Gastrocnemius medialis (tissue), 4 donors: ENCODE measurements at regions not wholly inside any gene's neighbourhood (a gene's known extent, or its start where the extent isn't known, plus 50 kb on each side); places are given as distances from the start of the nearest gene placed in this dataset.

Experiments used
- ATAC-seq, 2 donors: fragments of 150-250 bp; one replicate each; pipeline ENCODE4 v1.9.1; 2016
- DNase-seq, 2 donors: peaks; one replicate each; pipeline ENCODE4 v3.0.0-alpha.2; 2019
- H3K27ac ChIP-seq, 4 donors: fragments of 200-600 bp; sonication (generic); 1 replicate in 1 of 4; 2 replicates in 3 of 4; pipeline ENCODE4 v1.5.1; 2016 to 2018; ENCODE audit warnings: mild to moderate bottlenecking in 2 of 4, moderate library complexity in 1 of 4
- H3K27me3 ChIP-seq, 3 donors: fragments of 200-600 bp; sonication (generic) in 2 of 3; 1 replicate in 1 of 3; 2 replicates in 2 of 3; pipeline versions ENCODE4 v1.5.1 to v1.6.0; 2016 to 2019; ENCODE audit warnings: mild to moderate bottlenecking in 1 of 3, moderate library complexity in 1 of 3
- H3K36me3 ChIP-seq, 2 donors: fragments of 200-600 bp; sonication (generic) in 1 of 2; one replicate each; pipeline ENCODE4 v1.5.1; 2017 to 2018
- H3K4me1 ChIP-seq, 2 donors: fragments of 200-600 bp; sonication (generic) in 1 of 2; one replicate each; pipeline ENCODE4 v1.5.1; 2016 to 2017; ENCODE audit warnings: mild to moderate bottlenecking in 2 of 2
- H3K4me3 ChIP-seq, 4 donors: fragments of 200-600 bp; sonication (generic) in 3 of 4; 1 replicate in 1 of 4; 2 replicates in 3 of 4; pipeline ENCODE4 v1.5.1; 2016 to 2019; ENCODE audit warnings: mild to moderate bottlenecking in 2 of 4
- H3K9me3 ChIP-seq, 3 donors: fragments of 200-600 bp; sonication (generic) in 2 of 3; 1 replicate in 1 of 3; 2 replicates in 2 of 3; pipeline ENCODE4 v1.5.1; 2016 to 2019
- CTCF ChIP-seq, 5 experiments: fragments of 450-650 bp in 3 of 5; fragments of 200-600 bp in 2 of 5; sonication (generic) in 2 of 5; IDR thresholded peaks in 4 of 5; conservative IDR thresholded peaks in 1 of 5; 1 replicate in 4 of 5; 2 replicates in 1 of 5; pipeline ENCODE4 v1.5.1; 2016 to 2019; ENCODE audit warnings: antibody characterized with exemption in 5 of 5, mild to moderate bottlenecking in 3 of 5, moderate library complexity in 3 of 5
- POLR2A ChIP-seq, 2 donors: fragments of 450-650 bp; IDR thresholded peaks; one replicate each; pipeline ENCODE4 v1.6.1; 2017; ENCODE audit warnings: antibody characterized with exemption in 2 of 2, mild to moderate bottlenecking in 2 of 2, moderate library complexity in 2 of 2
- in situ Hi-C, 4 donors: fragments of 200-750 bp; cut with MboI; loops; one replicate each; pipeline versions ENCODE4 v1.15.0 to v1.8.0; 2017; ENCODE audit warnings: low sequenced_read_pairs in 4 of 4
- intact Hi-C: fragments of 100-400 bp; cut with DNase I; formaldehyde crosslinking; loops from one replicate; pipeline ENCODE4 v1.15.1; 2023; ENCODE audit warnings: low total_unique reads

GRCh38 chr15:92316586-92317295, 76.9 kb upstream of the ST8SIA2 start:
- no peak for ATAC-seq
- in situ Hi-C loops, result no loop called here

GRCh38 chr15:92320012-92320699, 73.5 kb upstream of the ST8SIA2 start:
- ATAC-seq (no peak), DNase-seq (no peak)
- no peak overlapping the region for H3K27ac ChIP-seq
- H3K4me3 ChIP-seq, result no peak overlapping the region
- no peak for TF ChIP-seq POLR2A (IDR thresholded peaks at IDR 0.05)
- TF ChIP-seq CTCF (IDR thresholded peaks at IDR 0.05 in 4 of 5, conservative IDR thresholded peaks at IDR 0.05 in 1 of 5), result no peak
- no peaks in the 10 kb centered on the region for H3K4me1 ChIP-seq
- intact Hi-C loops (no loop called here), in situ Hi-C loops (no loop called here)
- no peaks in the 10 kb centered on the region for H3K36me3 ChIP-seq
- no peaks in the 10 kb centered on the region for H3K9me3 ChIP-seq
- H3K27me3 ChIP-seq, result peaks cover 0 to 21% (median 4%) of the 10 kb centered on the region in 3 donors

More at GRCh38 chr15:92316586-92317295, 76.9 kb upstream of the ST8SIA2 start:
- no peak for TF ChIP-seq CTCF (IDR thresholded peaks at IDR 0.05 in 4 of 5, conservative IDR thresholded peaks at IDR 0.05 in 1 of 5)
- TF ChIP-seq POLR2A (IDR thresholded peaks at IDR 0.05), result no peak
- Histone ChIP-seq H3K27ac (no peak overlapping the region), H3K36me3 (no peaks in the 10 kb centered on the region), H3K9me3 (no peaks in the 10 kb centered on the region), H3K4me1 (no peaks in the 10 kb centered on the region), H3K4me3 (no peak overlapping the region), H3K27me3 (peaks cover 0 to 13% (median 4%) of the 10 kb centered on the region in 3 donors)
- intact Hi-C loops, result no loop called here
- no peak for DNase-seq

- H3K27me3 ChIP-seq, result peaks cover 0 to 13% (median 4%) of the 10 kb centered on the region in 3 donors
- no peak for TF ChIP-seq CTCF (IDR thresholded peaks at IDR 0.05 in 4 of 5, conservative IDR thresholded peaks at IDR 0.05 in 1 of 5)
- TF ChIP-seq POLR2A (IDR thresholded peaks at IDR 0.05), result no peak
- H3K36me3 ChIP-seq, result no peaks in the 10 kb centered on the region
- intact Hi-C loops (no loop called here), in situ Hi-C loops (no loop called here)
- DNase-seq, result no peak
- ATAC-seq, result no peak
- H3K27ac ChIP-seq, result no peak overlapping the region
- H3K4me1 ChIP-seq, result no peaks in the 10 kb centered on the region
- no peaks in the 10 kb centered on the region for H3K9me3 ChIP-seq
- no peak overlapping the region for H3K4me3 ChIP-seq
Observed at GRCh38 chr15:92322566-92323355, 70.9 kb upstream of the ST8SIA2 start.

GRCh38 chr15:92323525-92323924, 70.2 kb upstream of the ST8SIA2 start:
- no peak overlapping the region for H3K4me3 ChIP-seq
- H3K9me3 ChIP-seq, result no peaks in the 10 kb centered on the region
- H3K4me1 ChIP-seq, result no peaks in the 10 kb centered on the region
- H3K36me3 ChIP-seq, result no peaks in the 10 kb centered on the region
- TF ChIP-seq CTCF (IDR thresholded peaks at IDR 0.05 in 4 of 5, conservative IDR thresholded peaks at IDR 0.05 in 1 of 5), result no peak
- no peak for TF ChIP-seq POLR2A (IDR thresholded peaks at IDR 0.05)
- DNase-seq (no peak), ATAC-seq (no peak)
- H3K27me3 ChIP-seq, result peaks cover 0 to 13% (median 0%) of the 10 kb centered on the region in 3 donors
- intact Hi-C loops (no loop called here), in situ Hi-C loops (no loop called here)
- no peak overlapping the region for H3K27ac ChIP-seq
